B cell (primary cell): ENCODE measurements at regions not wholly inside any gene's neighbourhood (a gene's known extent, or its start where the extent isn't known, plus 50 kb on each side); places are given as distances from the start of the nearest gene placed in this dataset.

ENCODE experiments used
- ATAC-seq: fragments of 200-7000 bp; cut with Tn5 transposase; one replicate; pipeline ENCODE4 v1.10.0; 2021; ENCODE audit warnings: low read depth, mild to moderate bottlenecking, moderate number of reproducible peaks, moderate library complexity
- CTCF ChIA-PET: fragments of 350-600 bp; sonication (Branson Sonifier 250); formaldehyde crosslinking; loops from one replicate; lab custom pipeline; 2021; ENCODE audit warnings: antibody characterized with exemption, inconsistent platforms; lab: Charles Lee
- POLR2A ChIA-PET: fragments of 350-600 bp; sonication (Branson Sonifier 250); formaldehyde crosslinking; loops from one replicate; lab custom pipeline; 2021; ENCODE audit warnings: antibody characterized with exemption; lab: Charles Lee
- DNase-seq: peaks from one replicate; pipeline ENCODE4 v3.0.0; 2013
- H2AFZ ChIP-seq: 2 replicates; pipeline ENCODE4 v1.6.1; 2012; ENCODE audit warnings: mild to moderate bottlenecking, low read depth, low read length; ENCODE audit not compliant: insufficient read depth, poor library complexity, severe bottlenecking
- H3K27ac ChIP-seq, 2 donors: 1 replicate in 1 of 2; 2 replicates in 1 of 2; pipeline ENCODE4 v1.5.1; 2012 to 2013; ENCODE audit warnings: low read length in 2 of 2, mild to moderate bottlenecking in 2 of 2, moderate library complexity in 1 of 2
- H3K27me3 ChIP-seq, 4 experiments: fragments of 200-600 bp in 1 of 4; sonication (generic) in 1 of 4; replicated peaks in 1 of 4; 1 replicate in 2 of 4; 2 replicates in 2 of 4; pipeline versions ENCODE4 v1.6.1 to v1.7.0; 2013 to 2016; ENCODE audit warnings: low read length in 3 of 4, mild to moderate bottlenecking in 2 of 4, mixed read lengths in 1 of 4, moderate library complexity in 1 of 4; ENCODE audit not compliant: insufficient read depth in 4 of 4, control insufficient read depth in 3 of 4; ENCODE audit errors: control extremely low read depth in 1 of 4
- H3K36me3 ChIP-seq, 2 experiments: replicated peaks in 1 of 2; 1 replicate in 1 of 2; 2 replicates in 1 of 2; pipeline versions ENCODE4 v1.6.1 to v1.7.1; 2013; ENCODE audit warnings: low read length in 1 of 2; ENCODE audit not compliant: insufficient read depth in 2 of 2, control insufficient read depth in 1 of 2; ENCODE audit errors: control extremely low read depth in 1 of 2, extremely low read depth in 1 of 2
- H3K4me1 ChIP-seq, 2 donors: fragments of 200-600 bp in 1 of 2; sonication (generic) in 1 of 2; 1 replicate in 1 of 2; 2 replicates in 1 of 2; pipeline versions ENCODE4 v1.5.1 to v1.6.1; 2013 to 2017; ENCODE audit warnings: low read length in 2 of 2; ENCODE audit not compliant: control insufficient read depth in 2 of 2, insufficient read depth in 2 of 2
- H3K4me2 ChIP-seq: replicated peaks from 2 replicates; pipeline ENCODE3; 2012; ENCODE audit warnings: mild to moderate bottlenecking, low read depth, low read length; ENCODE audit not compliant: poor library complexity, severe bottlenecking
- H3K4me3 ChIP-seq, 5 experiments: fragments of 200-600 bp in 1 of 5; sonication (generic) in 1 of 5; 1 replicate in 3 of 5; 2 replicates in 2 of 5; pipeline versions ENCODE4 v1.5.1 to v1.7.0; 2011 to 2016; ENCODE audit warnings: low read length in 4 of 5, mild to moderate bottlenecking in 4 of 5, low read depth in 2 of 5, control low read depth in 1 of 5, moderate library complexity in 1 of 5; ENCODE audit not compliant: insufficient read depth in 1 of 5; ENCODE audit errors: control extremely low read depth in 1 of 5, extremely low read depth in 1 of 5
- H3K79me2 ChIP-seq: fragments of 200-600 bp; sonication (generic); one replicate; pipeline ENCODE4 v1.6.0; 2016; ENCODE audit warnings: low read length; ENCODE audit not compliant: control insufficient read depth, insufficient read depth
- H3K9ac ChIP-seq: fragments of 200-600 bp; sonication (generic); 2 replicates; pipeline ENCODE4 v1.6.1; 2017; ENCODE audit warnings: mild to moderate bottlenecking, low read length, moderate library complexity
- H3K9me3 ChIP-seq, 3 donors: one replicate each; pipeline versions ENCODE4 v1.6.1 to v1.7.1; 2013; ENCODE audit warnings: low read length in 2 of 3; ENCODE audit not compliant: control insufficient read depth in 2 of 3, insufficient read depth in 1 of 3; ENCODE audit errors: control extremely low read depth in 1 of 3
- H4K20me1 ChIP-seq: 2 replicates; pipeline ENCODE4 v1.6.0; 2012; ENCODE audit warnings: mild to moderate bottlenecking, low read length; ENCODE audit not compliant: insufficient read depth, control insufficient read depth, poor library complexity, severe bottlenecking
- H3K27ac Mint-ChIP-seq: one replicate; pipeline ENCODE4 v1.8.0; 2021; ENCODE audit warnings: mixed read lengths
- H3K27me3 Mint-ChIP-seq: one replicate; pipeline ENCODE4 v1.8.0; 2021; ENCODE audit warnings: mixed read lengths
- H3K4me1 Mint-ChIP-seq: one replicate; pipeline ENCODE4 v1.8.0; 2021; ENCODE audit warnings: mixed read lengths
- H3K4me3 Mint-ChIP-seq: one replicate; pipeline ENCODE4 v1.8.0; 2021; ENCODE audit warnings: mixed read lengths
- H3K9me3 Mint-ChIP-seq: one replicate; pipeline ENCODE4 v1.8.0; 2022; ENCODE audit warnings: mixed read lengths; ENCODE audit not compliant: insufficient read depth
- EZH2 ChIP-seq: IDR thresholded peaks from 2 replicates; pipeline ENCODE4 v1.6.1; 2012; ENCODE audit warnings: borderline replicate concordance, low read depth, mild to moderate bottlenecking, moderate library complexity, low read length; ENCODE audit not compliant: insufficient read depth, poor library complexity, severe bottlenecking
- WGBS: methylation state at CpG from one replicate; pipeline ENCODE4 v1.1.5; 2013; ENCODE audit warnings: missing lambda C conversion rate; ENCODE audit not compliant: insufficient coverage; 5-methylcytosine and 5-hydroxymethylcytosine counted together
- intact Hi-C: fragments of 100-400 bp; cut with micrococcal nuclease; formaldehyde crosslinking; loops from one replicate; pipeline ENCODE4 v1.10.0; 2022
- TF ChIP-seq, protein P1 (sequence below): fragments of 200-600 bp; IDR thresholded peaks from one replicate; pipeline ENCODE4 v1.8.0; 2022; ENCODE audit warnings: antibody characterized with exemption, mild to moderate bottlenecking

DNA sequence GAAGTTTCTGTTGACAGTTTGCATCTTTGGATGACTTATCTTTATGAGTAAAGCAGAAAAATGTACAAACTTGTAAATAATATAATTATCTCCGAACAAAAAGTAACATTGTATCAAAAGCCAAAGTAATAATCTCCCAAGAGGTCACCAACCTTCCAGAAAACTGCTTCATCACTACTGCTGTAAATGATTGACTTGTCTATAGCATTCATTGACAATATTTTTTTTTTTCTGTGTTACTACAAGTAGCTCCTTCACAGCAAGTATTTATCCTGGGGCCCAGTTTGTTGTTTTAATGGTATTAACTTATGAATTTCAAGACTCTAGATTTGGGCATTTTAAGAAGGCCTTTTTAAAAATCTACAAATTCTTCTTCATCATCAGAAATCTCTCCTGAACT is 242.4 kb downstream of the KLF12 start:
- H3K9me3 Mint-ChIP-seq: no peaks in the 10 kb centered on the region
- H3K9ac ChIP-seq: no peak overlapping the region
- DNase-seq: no peak
- H4K20me1 ChIP-seq: peaks cover 4% of the 10 kb centered on the region
- no peaks in the 10 kb centered on the region for H3K9me3 ChIP-seq
- intact Hi-C loops: no loop called here
- H3K4me1 Mint-ChIP-seq: peaks cover 2% of the 10 kb centered on the region
- ChIA-PET POLR2A (no interaction called here), CTCF (interaction anchor here (0.9 kb wide), 1 partner anchor 395 kb away, joined by 3 read pairs; no protein-coding TSS in a partner anchor)
- no CpG with 5 or more reads among the region's 1 CpG for WGBS
- H3K27me3 ChIP-seq: no peaks in the 10 kb centered on the region
- no peak overlapping the region for H3K27ac Mint-ChIP-seq
- no peak overlapping the region for H2AFZ ChIP-seq
- H3K27me3 Mint-ChIP-seq: no peaks in the 10 kb centered on the region
- H3K4me1 ChIP-seq: no peaks in the 10 kb centered on the region
- H3K79me2 ChIP-seq: peaks cover 8% of the 10 kb centered on the region
- TF ChIP-seq EZH2: no peak
- TF ChIP-seq, protein P1, sequence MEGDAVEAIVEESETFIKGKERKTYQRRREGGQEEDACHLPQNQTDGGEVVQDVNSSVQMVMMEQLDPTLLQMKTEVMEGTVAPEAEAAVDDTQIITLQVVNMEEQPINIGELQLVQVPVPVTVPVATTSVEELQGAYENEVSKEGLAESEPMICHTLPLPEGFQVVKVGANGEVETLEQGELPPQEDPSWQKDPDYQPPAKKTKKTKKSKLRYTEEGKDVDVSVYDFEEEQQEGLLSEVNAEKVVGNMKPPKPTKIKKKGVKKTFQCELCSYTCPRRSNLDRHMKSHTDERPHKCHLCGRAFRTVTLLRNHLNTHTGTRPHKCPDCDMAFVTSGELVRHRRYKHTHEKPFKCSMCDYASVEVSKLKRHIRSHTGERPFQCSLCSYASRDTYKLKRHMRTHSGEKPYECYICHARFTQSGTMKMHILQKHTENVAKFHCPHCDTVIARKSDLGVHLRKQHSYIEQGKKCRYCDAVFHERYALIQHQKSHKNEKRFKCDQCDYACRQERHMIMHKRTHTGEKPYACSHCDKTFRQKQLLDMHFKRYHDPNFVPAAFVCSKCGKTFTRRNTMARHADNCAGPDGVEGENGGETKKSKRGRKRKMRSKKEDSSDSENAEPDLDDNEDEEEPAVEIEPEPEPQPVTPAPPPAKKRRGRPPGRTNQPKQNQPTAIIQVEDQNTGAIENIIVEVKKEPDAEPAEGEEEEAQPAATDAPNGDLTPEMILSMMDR: no peak
- peaks cover 0 to 1% of the 10 kb centered on the region in 2 experiments for H3K36me3 ChIP-seq
- H3K27ac ChIP-seq: no peak overlapping the region
- no peak overlapping the region for H3K4me2 ChIP-seq
- ATAC-seq: no peak
- no peak overlapping the region for H3K4me3 ChIP-seq
- H3K4me3 Mint-ChIP-seq: no peak overlapping the region

GRCh38 chr13:73883162-73883561 is 251.0 kb downstream of the KLF12 start:
- H2AFZ ChIP-seq: no peak overlapping the region
- H3K9ac ChIP-seq: no peak overlapping the region
- peaks cover 0 to 5% (median 0%) of the 10 kb centered on the region in 3 donors for H3K9me3 ChIP-seq
- H3K27me3 ChIP-seq: no peaks in the 10 kb centered on the region
- intact Hi-C loops: no loop called here
- H3K9me3 Mint-ChIP-seq: no peaks in the 10 kb centered on the region
- peaks cover 0 to 4% of the 10 kb centered on the region in 2 experiments for H3K36me3 ChIP-seq
- H3K4me2 ChIP-seq: no peak overlapping the region
- DNase-seq (no peak), ATAC-seq (no peak)
- POLR2A ChIA-PET: no interaction called here
- peaks cover 5% of the 10 kb centered on the region for H4K20me1 ChIP-seq
- TF ChIP-seq EZH2: no peak
- TF ChIP-seq, protein P1: no peak
- H3K4me3 Mint-ChIP-seq: no peak overlapping the region
- 94% methylated on average over 3 of the region's 5 CpGs for WGBS
- no peak overlapping the region for H3K4me3 ChIP-seq
- no peaks in the 10 kb centered on the region for H3K27me3 Mint-ChIP-seq
- H3K4me1 Mint-ChIP-seq: peaks cover 24% of the 10 kb centered on the region
- no peak overlapping the region for H3K27ac Mint-ChIP-seq
- no peak overlapping the region for H3K27ac ChIP-seq
- H3K79me2 ChIP-seq: peaks cover 15% of the 10 kb centered on the region
- CTCF ChIA-PET: no interaction called here
- H3K4me1 ChIP-seq: peaks cover 9 to 11% of the 10 kb centered on the region in 2 donors
